ENCODE measurements at regions not wholly inside any gene's neighbourhood (a gene's known extent, or its start where the extent isn't known, plus 50 kb on each side); places are given as distances from the start of the nearest gene placed in this dataset.

DNA sequence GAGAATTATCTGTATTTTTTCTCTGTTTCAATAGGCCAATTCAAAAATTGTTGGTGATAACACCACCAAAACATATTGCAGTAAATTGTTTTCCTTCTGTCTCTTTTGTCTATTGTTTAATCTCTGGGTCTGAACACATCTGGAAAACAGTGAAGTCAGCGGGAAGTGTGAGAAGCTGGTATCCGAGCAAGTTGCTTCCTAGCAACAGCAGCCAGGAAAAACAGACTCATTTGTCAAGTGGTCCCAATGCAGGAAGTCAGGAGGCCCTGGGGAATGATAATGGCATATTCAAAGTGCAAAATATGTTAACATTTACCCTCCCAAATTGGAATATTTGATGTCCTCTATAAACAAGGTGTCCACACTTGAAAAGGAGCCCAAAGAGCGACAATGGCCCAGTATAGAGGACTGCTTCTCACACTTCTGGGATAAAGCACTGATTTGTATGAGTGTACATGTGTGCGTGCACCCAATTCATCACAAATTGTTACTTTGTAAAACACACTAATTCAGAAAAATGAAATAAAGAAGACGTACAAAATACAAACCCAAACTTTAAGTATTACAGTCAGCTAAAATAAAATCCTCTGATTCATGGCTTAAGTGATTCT lies 515.0 kb downstream of the TBC1D4 start:
- Mint-ChIP-seq H3K27ac (no peak overlapping the region), H3K36me3 (ENCODE audit: low read depth) (no peaks in the 10 kb centered on the region), H3K4me1 (ENCODE audit: low read depth) (no peaks in the 10 kb centered on the region), H3K9me3 (peaks cover 5% of the 10 kb centered on the region), H3K27me3 (peaks cover 7% of the 10 kb centered on the region), H3K4me3 (no peak overlapping the region)
- H3K27ac ChIP-seq (ENCODE audit: low read depth in 1 of 2, low read length in 2 of 2): no peak overlapping the region
- ChIA-PET CTCF (no interaction called here), POLR2A (no interaction called here)
- H3K4me3 ChIP-seq (ENCODE audit: low read length): no peak overlapping the region
- H3K36me3 ChIP-seq (ENCODE audit: insufficient read depth, low read length): no peaks in the 10 kb centered on the region
- intact Hi-C loops (cut with DNase I, micrococcal nuclease): no loop called here
- H3K9me3 ChIP-seq (ENCODE audit: control insufficient read depth in 1 of 2, insufficient read depth in 1 of 2, low read length in 2 of 2): no peaks in the 10 kb centered on the region
- H3K27me3 ChIP-seq (ENCODE audit: control insufficient read depth in 1 of 2, insufficient read depth in 2 of 2, low read length in 2 of 2): no peaks in the 10 kb centered on the region
- no peaks in the 10 kb centered on the region for H3K4me1 ChIP-seq (ENCODE audit: insufficient read depth, low read length)
- no peak for ATAC-seq (ENCODE audit: poor library complexity)
- TF ChIP-seq, protein P1, sequence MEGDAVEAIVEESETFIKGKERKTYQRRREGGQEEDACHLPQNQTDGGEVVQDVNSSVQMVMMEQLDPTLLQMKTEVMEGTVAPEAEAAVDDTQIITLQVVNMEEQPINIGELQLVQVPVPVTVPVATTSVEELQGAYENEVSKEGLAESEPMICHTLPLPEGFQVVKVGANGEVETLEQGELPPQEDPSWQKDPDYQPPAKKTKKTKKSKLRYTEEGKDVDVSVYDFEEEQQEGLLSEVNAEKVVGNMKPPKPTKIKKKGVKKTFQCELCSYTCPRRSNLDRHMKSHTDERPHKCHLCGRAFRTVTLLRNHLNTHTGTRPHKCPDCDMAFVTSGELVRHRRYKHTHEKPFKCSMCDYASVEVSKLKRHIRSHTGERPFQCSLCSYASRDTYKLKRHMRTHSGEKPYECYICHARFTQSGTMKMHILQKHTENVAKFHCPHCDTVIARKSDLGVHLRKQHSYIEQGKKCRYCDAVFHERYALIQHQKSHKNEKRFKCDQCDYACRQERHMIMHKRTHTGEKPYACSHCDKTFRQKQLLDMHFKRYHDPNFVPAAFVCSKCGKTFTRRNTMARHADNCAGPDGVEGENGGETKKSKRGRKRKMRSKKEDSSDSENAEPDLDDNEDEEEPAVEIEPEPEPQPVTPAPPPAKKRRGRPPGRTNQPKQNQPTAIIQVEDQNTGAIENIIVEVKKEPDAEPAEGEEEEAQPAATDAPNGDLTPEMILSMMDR (IDR thresholded peaks at IDR 0.05): no peak
- no peak for DNase-seq

DNA sequence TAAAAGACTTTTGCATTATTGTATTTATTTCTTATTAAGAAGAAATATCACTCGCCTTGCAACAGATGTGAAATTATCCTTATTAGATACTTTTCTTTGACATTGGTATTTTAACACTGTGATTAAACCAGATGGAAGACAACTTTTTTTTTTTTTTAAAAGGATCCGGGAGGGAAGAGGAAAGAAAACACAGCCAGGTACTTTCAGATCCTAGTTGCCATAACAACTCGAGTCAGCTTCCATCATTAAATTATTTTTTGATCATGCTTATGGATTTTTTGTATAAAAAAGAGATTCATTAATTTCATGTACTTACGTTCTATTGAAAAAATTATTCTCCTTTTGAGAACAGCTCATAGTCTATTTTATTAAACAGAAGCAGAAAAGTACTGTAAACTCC lies 515.7 kb downstream of the TBC1D4 start:
- DNase-seq: no peak
- no peaks in the 10 kb centered on the region for H3K36me3 ChIP-seq (ENCODE audit: insufficient read depth, low read length)
- Mint-ChIP-seq H3K36me3 (ENCODE audit: low read depth) (no peaks in the 10 kb centered on the region), H3K9me3 (peaks cover 5% of the 10 kb centered on the region), H3K27me3 (peaks cover 10% of the 10 kb centered on the region), H3K4me1 (ENCODE audit: low read depth) (no peaks in the 10 kb centered on the region), H3K4me3 (no peak overlapping the region), H3K27ac (no peak overlapping the region)
- no peak overlapping the region for H3K27ac ChIP-seq (ENCODE audit: low read depth in 1 of 2, low read length in 2 of 2)
- no peaks in the 10 kb centered on the region for H3K9me3 ChIP-seq (ENCODE audit: control insufficient read depth in 1 of 2, insufficient read depth in 1 of 2, low read length in 2 of 2)
- ATAC-seq (ENCODE audit: poor library complexity): no peak
- TF ChIP-seq, protein P1 (IDR thresholded peaks at IDR 0.05): no peak
- intact Hi-C loops (cut with DNase I, micrococcal nuclease): no loop called here
- no peak overlapping the region for H3K4me3 ChIP-seq (ENCODE audit: low read length)
- ChIA-PET POLR2A (no interaction called here), CTCF (no interaction called here)
- no peaks in the 10 kb centered on the region for H3K27me3 ChIP-seq (ENCODE audit: control insufficient read depth in 1 of 2, insufficient read depth in 2 of 2, low read length in 2 of 2)
- H3K4me1 ChIP-seq (ENCODE audit: insufficient read depth, low read length): no peaks in the 10 kb centered on the region

DNA sequence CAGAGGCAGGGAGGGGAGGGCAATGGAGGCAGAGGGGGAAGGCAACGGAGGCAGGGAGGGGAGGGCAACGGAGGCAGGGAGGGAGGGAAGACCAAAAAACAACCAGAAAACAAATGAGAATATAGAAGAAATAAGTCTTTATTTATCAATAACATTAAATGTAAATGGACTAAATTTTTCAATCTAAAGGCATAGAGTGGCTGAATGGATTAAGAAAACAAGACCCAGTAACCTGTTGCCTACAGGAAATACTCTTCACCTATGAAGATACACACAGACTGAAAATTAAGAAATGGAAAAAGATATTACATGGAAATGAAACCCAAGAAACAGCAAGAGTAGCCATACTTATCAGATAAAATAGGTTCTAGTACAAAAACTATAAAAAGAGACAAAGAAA lies 536.3 kb downstream of the TBC1D4 start:
- ATAC-seq (ENCODE audit: poor library complexity): no peak
- ChIA-PET CTCF (no interaction called here), POLR2A (no interaction called here)
- Mint-ChIP-seq H3K27ac (no peak overlapping the region), H3K36me3 (ENCODE audit: low read depth) (peaks cover 4% of the 10 kb centered on the region), H3K4me3 (no peak overlapping the region), H3K9me3 (peaks cover 20% of the 10 kb centered on the region), H3K4me1 (ENCODE audit: low read depth) (no peaks in the 10 kb centered on the region), H3K27me3 (peaks cover 5% of the 10 kb centered on the region)
- H3K36me3 ChIP-seq (ENCODE audit: insufficient read depth, low read length): no peaks in the 10 kb centered on the region
- no peaks in the 10 kb centered on the region for H3K27me3 ChIP-seq (ENCODE audit: control insufficient read depth in 1 of 2, insufficient read depth in 2 of 2, low read length in 2 of 2)
- no peak for DNase-seq
- intact Hi-C loops (cut with DNase I, micrococcal nuclease): no loop called here
- no peaks in the 10 kb centered on the region for H3K4me1 ChIP-seq (ENCODE audit: insufficient read depth, low read length)
- H3K27ac ChIP-seq (ENCODE audit: low read depth in 1 of 2, low read length in 2 of 2): no peak overlapping the region
- no peak overlapping the region for H3K4me3 ChIP-seq (ENCODE audit: low read length)
- TF ChIP-seq, protein P1 (IDR thresholded peaks at IDR 0.05): no peak
- peaks cover 0 to 8% of the 10 kb centered on the region in 2 experiments for H3K9me3 ChIP-seq (ENCODE audit: control insufficient read depth in 1 of 2, insufficient read depth in 1 of 2, low read length in 2 of 2)
